Type B pancreatic cell (in vitro differentiated cells): ENCODE measurements at regions not wholly inside any gene's neighbourhood (a gene's known extent, or its start where the extent isn't known, plus 50 kb on each side); places are given as distances from the start of the nearest gene placed in this dataset.

Source experiments
- DNase-seq: peaks from one replicate; pipeline ENCODE4 v3.0.0; 2021; ENCODE audit warnings: mixed read lengths; ENCODE audit not compliant: unreplicated experiment; ENCODE audit errors: extremely low spot score
- H3K27ac Mint-ChIP-seq: 2 replicates; pipeline ENCODE4 v1.8.0; 2021; ENCODE audit warnings: mild to moderate bottlenecking, mixed read lengths
- H3K27me3 Mint-ChIP-seq: 2 replicates; pipeline ENCODE4 v1.8.0; 2021; ENCODE audit warnings: mixed read lengths
- H3K36me3 Mint-ChIP-seq: 2 replicates; pipeline ENCODE4 v1.8.0; 2021; ENCODE audit warnings: mixed read lengths
- H3K4me1 Mint-ChIP-seq: one replicate; pipeline ENCODE4 v1.8.0; 2021; ENCODE audit warnings: mixed read lengths; ENCODE audit not compliant: unreplicated experiment
- H3K4me3 Mint-ChIP-seq: 2 replicates; pipeline ENCODE4 v1.8.0; 2021; ENCODE audit warnings: mild to moderate bottlenecking, mixed read lengths
- H3K9me3 Mint-ChIP-seq: 2 replicates; pipeline ENCODE4 v1.8.0; 2021; ENCODE audit warnings: mixed read lengths
- CTCF ChIP-seq: fragments of 200-600 bp; sonication (generic); conservative IDR thresholded peaks from 2 replicates; pipeline ENCODE4 v1.5.0; 2021; ENCODE audit warnings: antibody characterized with exemption, mild to moderate bottlenecking

- no peak for TF ChIP-seq CTCF
- peaks cover 7% of the 10 kb centered on the region for H3K27me3 Mint-ChIP-seq
- no peaks in the 10 kb centered on the region for H3K36me3 Mint-ChIP-seq
- no peak for DNase-seq
- H3K4me3 Mint-ChIP-seq: no peak overlapping the region
- H3K4me1 Mint-ChIP-seq: peaks cover 12% of the 10 kb centered on the region
- H3K27ac Mint-ChIP-seq: no peak overlapping the region
- H3K9me3 Mint-ChIP-seq: no peaks in the 10 kb centered on the region
These were observed 267.8 kb upstream of the RUNX1 start for GRCh38 chr21:35316933-35317332.

- TF ChIP-seq CTCF: no peak
- H3K36me3 Mint-ChIP-seq: no peaks in the 10 kb centered on the region
- H3K4me1 Mint-ChIP-seq: peaks cover 12% of the 10 kb centered on the region
- no peak overlapping the region for H3K4me3 Mint-ChIP-seq
- no peaks in the 10 kb centered on the region for H3K9me3 Mint-ChIP-seq
- peaks cover 7% of the 10 kb centered on the region for H3K27me3 Mint-ChIP-seq
- no peak for DNase-seq
- H3K27ac Mint-ChIP-seq: no peak overlapping the region
These were observed 267.4 kb upstream of the RUNX1 start for GRCh38 chr21:35316456-35316855.

- no peak overlapping the region for H3K4me3 Mint-ChIP-seq
- no peak for TF ChIP-seq CTCF
- no peak for DNase-seq
- peaks cover 5% of the 10 kb centered on the region for H3K4me1 Mint-ChIP-seq
- no peaks in the 10 kb centered on the region for H3K36me3 Mint-ChIP-seq
- no peaks in the 10 kb centered on the region for H3K9me3 Mint-ChIP-seq
- H3K27me3 Mint-ChIP-seq: peaks cover 7% of the 10 kb centered on the region
- H3K27ac Mint-ChIP-seq: no peak overlapping the region
These were observed 265.9 kb upstream of the RUNX1 start for GRCh38 chr21:35314857-35315582.

- Mint-ChIP-seq H3K4me3 (no peak overlapping the region), H3K4me1 (peaks cover 5% of the 10 kb centered on the region)
- TF ChIP-seq CTCF: no peak
These were observed 262.9 kb upstream of the RUNX1 start for GRCh38 chr21:35311985-35312384.

GRCh38 chr21:35309316-35309715 lies 260.2 kb upstream of the RUNX1 start:
- DNase-seq: no peak
- Mint-ChIP-seq H3K27ac (no peak overlapping the region), H3K36me3 (no peaks in the 10 kb centered on the region), H3K27me3 (peaks cover 4% of the 10 kb centered on the region), H3K4me1 (no peaks in the 10 kb centered on the region), H3K9me3 (peaks cover 7% of the 10 kb centered on the region), H3K4me3 (no peak overlapping the region)
- TF ChIP-seq CTCF: no peak

More at GRCh38 chr21:35311985-35312384, 262.9 kb upstream of the RUNX1 start:
- no peaks in the 10 kb centered on the region for H3K36me3 Mint-ChIP-seq
- H3K9me3 Mint-ChIP-seq: peaks cover 7% of the 10 kb centered on the region
- H3K27me3 Mint-ChIP-seq: peaks cover 5% of the 10 kb centered on the region
- no peak for DNase-seq
- H3K27ac Mint-ChIP-seq: no peak overlapping the region
